Esophagus muscularis mucosa (tissue), 4 donors: ENCODE measurements at regions not wholly inside any gene's neighbourhood (a gene's known extent, or its start where the extent isn't known, plus 50 kb on each side); places are given as distances from the start of the nearest gene placed in this dataset.

ENCODE experiments used
- DNase-seq: peaks from one replicate; pipeline ENCODE4 v3.0.0-alpha.2; 2017; ENCODE audit errors: extremely low spot score
- H3K27ac ChIP-seq, 4 donors: fragments of 200-600 bp; sonication (generic); replicated peaks in 1 of 4; 1 replicate in 3 of 4; 2 replicates in 1 of 4; pipeline ENCODE4 v1.5.1; 2016 to 2019; ENCODE audit warnings: mild to moderate bottlenecking in 1 of 4
- H3K27me3 ChIP-seq, 4 donors: fragments of 200-600 bp; sonication (generic); one replicate each; pipeline versions ENCODE4 v1.5.1 to v1.6.0; 2016 to 2019
- H3K36me3 ChIP-seq, 4 donors: fragments of 200-600 bp; sonication (generic); one replicate each; pipeline ENCODE4 v1.5.1; 2016 to 2019
- H3K4me1 ChIP-seq, 4 donors: fragments of 200-600 bp; sonication (generic); one replicate each; pipeline ENCODE4 v1.5.1; 2016 to 2019
- H3K4me3 ChIP-seq, 4 donors: fragments of 200-600 bp; sonication (generic); 1 replicate in 2 of 4; 2 replicates in 2 of 4; pipeline ENCODE4 v1.5.1; 2016 to 2019; ENCODE audit warnings: mild to moderate bottlenecking in 4 of 4, moderate library complexity in 1 of 4
- H3K9me3 ChIP-seq, 4 donors: fragments of 200-600 bp; sonication (generic); 1 replicate in 3 of 4; 2 replicates in 1 of 4; pipeline ENCODE4 v1.5.1; 2016 to 2019
- CTCF ChIP-seq, 3 experiments: fragments of 200-600 bp in 2 of 3; fragments of 450-650 bp in 1 of 3; sonication (generic) in 2 of 3; IDR thresholded peaks; one replicate each; pipeline ENCODE4 v1.5.1; 2017 to 2019; ENCODE audit warnings: antibody characterized with exemption in 3 of 3, mild to moderate bottlenecking in 2 of 3, moderate library complexity in 1 of 3
- EP300 ChIP-seq: sonication (generic); formaldehyde crosslinking; IDR thresholded peaks from one replicate; pipeline ENCODE4 v1.6.1; 2017; ENCODE audit warnings: antibody characterized with exemption
- POLR2A ChIP-seq: fragments of 450-650 bp; IDR thresholded peaks from one replicate; pipeline ENCODE4 v1.6.1; 2017; ENCODE audit warnings: antibody characterized with exemption, moderate library complexity, mild to moderate bottlenecking, low read depth
- POLR2AphosphoS5 ChIP-seq, 2 donors: sonication (generic); formaldehyde crosslinking; IDR thresholded peaks; one replicate each; pipeline ENCODE4 v1.6.1; 2017; ENCODE audit warnings: antibody characterized with exemption in 2 of 2
- WGBS: methylation state at CpG from one replicate; pipeline ENCODE4 v1.1.5; 2018; 5-methylcytosine and 5-hydroxymethylcytosine counted together
- intact Hi-C: fragments of 100-400 bp; cut with DNase I; formaldehyde crosslinking; loops from one replicate; pipeline ENCODE4 v1.15.1; 2023

DNA sequence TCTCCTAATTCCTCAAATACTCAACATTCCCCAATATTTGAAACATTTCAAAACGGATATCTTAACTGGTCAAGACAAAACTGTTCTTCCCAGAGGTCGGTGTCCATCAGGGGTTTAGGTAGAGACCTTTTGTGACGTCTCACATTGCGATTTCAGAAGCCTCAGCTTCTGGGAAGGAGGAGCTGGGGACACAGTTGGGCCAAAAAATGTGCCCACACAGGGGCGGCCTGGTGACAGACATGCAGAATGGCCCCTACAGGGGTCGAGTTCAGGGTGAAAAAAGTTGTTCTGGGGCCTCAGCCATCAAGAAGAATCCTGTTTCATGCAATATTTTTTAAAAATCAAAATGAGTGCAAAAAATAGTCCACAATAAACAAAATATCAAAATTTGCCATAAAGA is 108.7 kb upstream of the PFKP start:
- H3K27ac ChIP-seq, result no peak overlapping the region
- H3K9me3 ChIP-seq, result peaks cover 0 to 12% (median 0%) of the 10 kb centered on the region in 4 donors
- no peaks in the 10 kb centered on the region for H3K36me3 ChIP-seq
- H3K4me3 ChIP-seq, result no peak overlapping the region
- intact Hi-C loops, result no loop called here
- DNase-seq, result no peak
- WGBS, result 80% methylated on average over 6 of the region's 6 CpGs
- H3K4me1 ChIP-seq, result no peaks in the 10 kb centered on the region
- H3K27me3 ChIP-seq, result peaks cover 0 to 11% (median 0%) of the 10 kb centered on the region in 4 donors
- TF ChIP-seq POLR2A, result no peak
- TF ChIP-seq CTCF (IDR thresholded peaks at IDR 0.05), result no peak
- TF ChIP-seq POLR2AphosphoS5 (IDR thresholded peaks at IDR 0.05), result no peak
- no peak for TF ChIP-seq EP300

DNA sequence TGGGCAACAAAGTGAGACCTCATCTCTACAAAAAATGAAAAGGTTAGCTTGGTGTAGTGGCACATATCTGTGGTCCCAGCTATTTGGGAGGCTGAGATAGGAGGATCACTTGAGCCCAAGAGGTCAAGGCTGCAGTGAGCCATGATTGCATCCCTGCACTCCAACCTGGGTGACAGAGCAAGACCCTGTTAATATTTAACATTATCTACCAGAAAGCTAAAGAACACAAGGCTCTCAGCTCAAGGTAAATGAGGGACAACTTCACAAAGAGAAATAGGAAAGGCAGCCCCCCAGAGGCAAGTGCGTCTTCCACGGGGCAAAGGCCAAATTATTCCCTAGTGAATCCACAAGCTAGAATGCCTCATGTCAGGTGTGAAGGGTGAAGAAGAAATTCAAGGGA is 109.6 kb upstream of the PFKP start:
- no peak for DNase-seq
- no peak for TF ChIP-seq POLR2A
- Histone ChIP-seq H3K9me3 (peaks cover 0 to 12% (median 0%) of the 10 kb centered on the region in 4 donors), H3K36me3 (no peaks in the 10 kb centered on the region), H3K27me3 (peaks cover 0 to 7% (median 0%) of the 10 kb centered on the region in 4 donors), H3K4me3 (no peak overlapping the region), H3K4me1 (no peaks in the 10 kb centered on the region), H3K27ac (no peak overlapping the region)
- intact Hi-C loops, result no loop called here
- 87% methylated on average over 2 of the region's 2 CpGs for WGBS

GRCh38 chr10:2955064-2955463 is 112.3 kb upstream of the PFKP start:
- no peak for TF ChIP-seq EP300
- TF ChIP-seq CTCF (IDR thresholded peaks at IDR 0.05), result no peak
- TF ChIP-seq POLR2AphosphoS5 (IDR thresholded peaks at IDR 0.05), result no peak
- TF ChIP-seq POLR2A, result no peak
- H3K4me1 ChIP-seq, result no peaks in the 10 kb centered on the region
- no peaks in the 10 kb centered on the region for H3K9me3 ChIP-seq
- intact Hi-C loops, result no loop called here
- no peaks in the 10 kb centered on the region for H3K36me3 ChIP-seq
- no peak overlapping the region for H3K27ac ChIP-seq
- H3K4me3 ChIP-seq, result no peak overlapping the region
- DNase-seq, result no peak
- 75% methylated on average over 1 of the region's 1 CpG for WGBS
- peaks cover 0 to 12% (median 0%) of the 10 kb centered on the region in 4 donors for H3K27me3 ChIP-seq

DNA sequence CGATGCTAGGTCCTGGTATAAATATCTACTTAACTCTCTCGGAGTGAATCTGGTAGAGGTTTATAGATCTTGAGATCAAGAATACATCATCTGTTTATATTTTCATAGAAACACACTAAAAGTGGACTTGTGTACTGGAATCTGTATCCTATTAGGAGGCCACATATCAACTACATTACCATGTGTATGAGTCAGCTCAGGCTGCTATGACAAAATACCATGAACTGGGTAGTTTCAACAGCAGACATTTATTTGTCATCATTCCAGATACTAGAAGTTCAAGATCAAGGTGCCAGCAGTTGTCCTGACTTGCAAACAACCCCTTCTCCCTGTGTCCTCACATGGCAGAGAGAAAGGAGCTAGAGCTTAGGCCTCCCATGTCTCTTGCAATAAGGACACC is 113.9 kb upstream of the PFKP start:
- peaks cover 0 to 20% (median 0%) of the 10 kb centered on the region in 4 donors for H3K27me3 ChIP-seq
- TF ChIP-seq CTCF (IDR thresholded peaks at IDR 0.05) (no peak), POLR2AphosphoS5 (IDR thresholded peaks at IDR 0.05) (no peak)
- H3K9me3 ChIP-seq, result no peaks in the 10 kb centered on the region
- intact Hi-C loops, result no loop called here
- H3K4me3 ChIP-seq, result no peak overlapping the region
- no peaks in the 10 kb centered on the region for H3K4me1 ChIP-seq
- no peaks in the 10 kb centered on the region for H3K36me3 ChIP-seq
- no peak overlapping the region for H3K27ac ChIP-seq
- no peak for DNase-seq
- 94% methylated on average over 2 of the region's 2 CpGs for WGBS

GRCh38 chr10:2951235-2951835 is 116.0 kb upstream of the PFKP start:
- H3K4me3 ChIP-seq, result no peak overlapping the region

More at GRCh38 chr10:2951235-2951835, 116.0 kb upstream of the PFKP start:
- no peaks in the 10 kb centered on the region for H3K9me3 ChIP-seq
- H3K27ac ChIP-seq, result no peak overlapping the region
- no peaks in the 10 kb centered on the region for H3K4me1 ChIP-seq
- H3K27me3 ChIP-seq, result peaks cover 0 to 20% (median 0%) of the 10 kb centered on the region in 4 donors
- 84% methylated on average over 10 of the region's 10 CpGs for WGBS
- H3K36me3 ChIP-seq, result no peaks in the 10 kb centered on the region
- TF ChIP-seq POLR2AphosphoS5 (IDR thresholded peaks at IDR 0.05) (no peak), EP300 (no peak), POLR2A (no peak), CTCF (IDR thresholded peaks at IDR 0.05) (no peak)
- intact Hi-C loops, result no loop called here
- no peak for DNase-seq
